ENCODE measurements at regions not wholly inside any gene's neighbourhood (a gene's known extent, or its start where the extent isn't known, plus 50 kb on each side); places are given as distances from the start of the nearest gene placed in this dataset.

- Histone ChIP-seq H3K4me2 (no peak overlapping the region), H3K4me1 (no peaks in the 10 kb centered on the region), H3K4me3 (no peak overlapping the region), H3K9me3 (peaks cover 45% of the 10 kb centered on the region), H3K27ac (no peak overlapping the region)
- TF ChIP-seq RARB (CRISPR knock-in tag; IDR thresholded peaks at IDR 0.05) (no peak), BHLHE40 (IDR thresholded peaks at IDR 0.05; ENCODE audit: low read depth, low read length) (no peak)
- ChIA-PET CTCF (interaction anchor here (4.6 kb wide), 1 partner anchor 15 kb away, joined by 30 read pairs; no protein-coding TSS in a partner anchor), POLR2A (no interaction called here)
- no peak for DNase-seq (ENCODE audit: low read depth in 1 of 2, low spot score in 1 of 2)
- no peak for ATAC-seq
- no peak for FAIRE-seq
Observed at GRCh38 chr5:154664869-154665268, 90.3 kb upstream of the LARP1 start.

GRCh38 chr5:154663424-154663823 lies 91.8 kb upstream of the LARP1 start:
- DNase-seq (ENCODE audit: low read depth in 1 of 2, low spot score in 1 of 2): no peak
- no peak for ATAC-seq
- ChIA-PET CTCF (interaction anchor here (0.6 to 1.3 kb wide), 2 partner anchors 13 to 14 kb away, joined by 3 read pairs; no protein-coding TSS in a partner anchor), POLR2A (no interaction called here)
- H3K4me1 ChIP-seq: no peaks in the 10 kb centered on the region
- H3K4me2 ChIP-seq: no peak overlapping the region
- 28% methylated on average over 3 of the region's 3 CpGs for WGBS (ENCODE audit: missing lambda C conversion rate)
- no peak overlapping the region for H3K27ac ChIP-seq
- no peak for FAIRE-seq
- TF ChIP-seq MAFK (IDR thresholded peaks at IDR 0.05; ENCODE audit: partially characterized antibody) (no peak), PHF8 (IDR thresholded peaks at IDR 0.05; ENCODE audit: borderline replicate concordance, low read depth) (no peak), RCOR1 (IDR thresholded peaks at IDR 0.05; ENCODE audit: low read depth, low read length) (no peak), CBX2 (IDR thresholded peaks at IDR 0.05; ENCODE audit: borderline replicate concordance, low read depth) (no peak), KDM1A (IDR thresholded peaks at IDR 0.05; ENCODE audit: low read depth) (no peak), ZNF302 (CRISPR knock-in tag; IDR thresholded peaks at IDR 0.05) (no peak), REST (IDR thresholded peaks at IDR 0.05) (no peak), ZSCAN20 (CRISPR knock-in tag; IDR thresholded peaks at IDR 0.05) (no peak), FOXS1 (CRISPR knock-in tag; IDR thresholded peaks at IDR 0.05) (no peak)
- H3K9me3 ChIP-seq: peaks cover 39% of the 10 kb centered on the region
- no peak overlapping the region for H3K4me3 ChIP-seq

GRCh38 chr5:154654486-154655371 lies 100.4 kb upstream of the LARP1 start:
- no peak for FAIRE-seq
- TF ChIP-seq NFE2L2 (conservative IDR thresholded peaks at IDR 0.05; ENCODE audit: low read length) (no peak), CEBPB (IDR thresholded peaks at IDR 0.05) (no peak), RARB (CRISPR knock-in tag; IDR thresholded peaks at IDR 0.05) (no peak), ELK1 (IDR thresholded peaks at IDR 0.05; ENCODE audit: low read depth, low read length) (no peak), USF2 (IDR thresholded peaks at IDR 0.05) (no peak), ZNF302 (CRISPR knock-in tag; IDR thresholded peaks at IDR 0.05) (no peak), PBX3 (IDR thresholded peaks at IDR 0.05) (no peak), KDM1A (IDR thresholded peaks at IDR 0.05; ENCODE audit: low read depth) (no peak), SMC3 (IDR thresholded peaks at IDR 0.05) (no peak)
- 90% methylated on average over 13 of the region's 13 CpGs for WGBS (ENCODE audit: missing lambda C conversion rate)
- Histone ChIP-seq H3K4me1 (peaks cover 6% of the 10 kb centered on the region; the same call in 2 of the 3 replicates), H3K9me3 (no peaks in the 10 kb centered on the region), H3K4me2 (no peak overlapping the region; the same call in 2 of the 3 replicates), H3K27ac (no peak overlapping the region; a peak in 1 of 6 replicates), H3K4me3 (no peak overlapping the region)
- DNase-seq (ENCODE audit: low read depth in 1 of 2, low spot score in 1 of 2): no peak
- no peak for ATAC-seq
- ChIA-PET CTCF (interaction anchor here (0.7 to 0.8 kb wide), 2 partner anchors 25 to 157 kb away, joined by 3 to 4 read pairs; no protein-coding TSS in a partner anchor), POLR2A (no interaction called here)

Data from A549 (cell line).